ENCODE measurements at regions not wholly inside any gene's neighbourhood (a gene's known extent, or its start where the extent isn't known, plus 50 kb on each side); places are given as distances from the start of the nearest gene placed in this dataset.
"Not testable (repeated sequence)": the region's sequence is repeated elsewhere in the genome, so short reads cannot be mapped to it uniquely, and the experiment has no call there.

DNA sequence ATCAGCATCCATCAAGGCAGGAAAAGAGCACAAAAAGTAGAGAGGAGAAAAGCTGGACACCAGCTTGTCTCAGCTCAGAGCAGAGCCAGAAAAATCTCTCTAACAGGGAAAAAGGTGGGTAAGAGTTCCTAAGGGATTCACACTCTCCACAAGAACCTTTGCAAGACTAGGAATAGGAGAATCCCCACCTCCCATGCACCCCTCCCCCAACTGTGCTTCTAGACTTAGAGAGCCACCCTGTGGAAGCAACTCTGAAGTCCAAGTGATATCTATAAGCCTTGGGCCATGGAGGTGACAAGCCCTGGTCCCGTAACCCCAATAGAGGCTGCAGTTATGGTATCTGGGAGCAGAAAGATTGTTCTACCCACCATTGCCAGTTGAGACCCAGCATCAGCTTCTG lies 267.6 kb upstream of the MTMR8 start:
- H3K27me3 Mint-ChIP-seq (ENCODE audit: low read depth), result no peaks in the 10 kb centered on the region
- H3K4me3 Mint-ChIP-seq, result no peak overlapping the region
- H3K9me3 Mint-ChIP-seq, result peaks cover 26% of the 10 kb centered on the region
- TF ChIP-seq, protein P1, sequence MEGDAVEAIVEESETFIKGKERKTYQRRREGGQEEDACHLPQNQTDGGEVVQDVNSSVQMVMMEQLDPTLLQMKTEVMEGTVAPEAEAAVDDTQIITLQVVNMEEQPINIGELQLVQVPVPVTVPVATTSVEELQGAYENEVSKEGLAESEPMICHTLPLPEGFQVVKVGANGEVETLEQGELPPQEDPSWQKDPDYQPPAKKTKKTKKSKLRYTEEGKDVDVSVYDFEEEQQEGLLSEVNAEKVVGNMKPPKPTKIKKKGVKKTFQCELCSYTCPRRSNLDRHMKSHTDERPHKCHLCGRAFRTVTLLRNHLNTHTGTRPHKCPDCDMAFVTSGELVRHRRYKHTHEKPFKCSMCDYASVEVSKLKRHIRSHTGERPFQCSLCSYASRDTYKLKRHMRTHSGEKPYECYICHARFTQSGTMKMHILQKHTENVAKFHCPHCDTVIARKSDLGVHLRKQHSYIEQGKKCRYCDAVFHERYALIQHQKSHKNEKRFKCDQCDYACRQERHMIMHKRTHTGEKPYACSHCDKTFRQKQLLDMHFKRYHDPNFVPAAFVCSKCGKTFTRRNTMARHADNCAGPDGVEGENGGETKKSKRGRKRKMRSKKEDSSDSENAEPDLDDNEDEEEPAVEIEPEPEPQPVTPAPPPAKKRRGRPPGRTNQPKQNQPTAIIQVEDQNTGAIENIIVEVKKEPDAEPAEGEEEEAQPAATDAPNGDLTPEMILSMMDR (conservative IDR thresholded peaks at IDR 0.05), result no peak
- DNase-seq (ENCODE audit: low read depth, low spot score), result no peak
- H3K36me3 Mint-ChIP-seq (ENCODE audit: low read depth), result peaks cover 13% of the 10 kb centered on the region
- no peak overlapping the region for H3K27ac Mint-ChIP-seq (ENCODE audit: unreplicated experiment)
- H3K4me1 Mint-ChIP-seq, result no peaks in the 10 kb centered on the region

DNA sequence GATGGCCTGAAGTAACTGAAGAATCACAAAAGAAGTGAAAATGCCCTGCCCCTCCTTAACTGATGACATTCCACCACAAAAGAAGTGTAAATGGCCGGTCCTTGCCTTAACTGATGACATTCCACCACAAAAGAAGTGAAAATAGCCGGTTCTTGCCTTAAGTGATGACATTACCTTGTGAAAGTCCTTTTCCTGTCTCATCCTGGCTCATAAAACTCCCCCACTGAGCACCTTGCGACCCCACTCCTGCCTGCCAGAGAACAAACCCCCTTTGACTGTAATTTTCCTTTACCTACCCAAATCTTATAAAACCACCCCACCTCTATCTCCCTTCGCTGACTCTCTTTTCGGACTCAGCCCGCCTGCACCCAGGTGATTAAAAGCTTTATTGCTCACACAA lies 262.0 kb upstream of the MTMR8 start:
- not testable (repeated sequence) for H3K4me3 Mint-ChIP-seq; H3K27ac Mint-ChIP-seq (ENCODE audit: unreplicated experiment); H3K4me1 Mint-ChIP-seq; DNase-seq (ENCODE audit: low read depth, low spot score); H3K27me3 Mint-ChIP-seq (ENCODE audit: low read depth)
- H3K36me3 Mint-ChIP-seq (ENCODE audit: low read depth), result peaks cover 13% of the 10 kb centered on the region
- H3K9me3 Mint-ChIP-seq, result peaks cover 29% of the 10 kb centered on the region

DNA sequence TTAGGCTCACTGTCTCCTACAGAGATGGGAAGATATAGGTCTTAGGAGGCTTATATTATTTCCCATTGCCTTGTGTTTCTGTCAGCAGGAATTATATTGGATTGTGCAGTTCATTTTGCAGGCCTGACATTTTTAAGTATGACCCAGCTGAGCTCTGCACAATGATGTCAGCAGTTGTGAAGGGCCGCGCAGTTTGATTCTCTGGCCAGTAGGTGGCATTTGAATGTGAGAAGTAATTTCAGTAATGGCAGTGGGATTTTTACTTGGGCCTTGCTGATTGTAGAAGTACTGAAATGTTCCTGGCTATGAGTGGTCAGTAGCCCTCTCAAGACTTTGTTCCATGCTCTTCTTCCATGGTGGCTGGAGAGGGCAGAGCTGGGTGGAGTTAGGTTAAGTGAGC lies 247.2 kb upstream of the MTMR8 start:
- DNase-seq (ENCODE audit: low read depth, low spot score), result no peak
- Mint-ChIP-seq H3K9me3 (peaks cover 9% of the 10 kb centered on the region), H3K36me3 (ENCODE audit: low read depth) (no peaks in the 10 kb centered on the region), H3K27me3 (ENCODE audit: low read depth) (no peaks in the 10 kb centered on the region), H3K4me1 (no peaks in the 10 kb centered on the region), H3K4me3 (no peak overlapping the region), H3K27ac (ENCODE audit: unreplicated experiment) (no peak overlapping the region)
- TF ChIP-seq, protein P1 (conservative IDR thresholded peaks at IDR 0.05), result peak; percentile 43
